Memory B cell (primary cell): ENCODE measurements at regions not wholly inside any gene's neighbourhood (a gene's known extent, or its start where the extent isn't known, plus 50 kb on each side); places are given as distances from the start of the nearest gene placed in this dataset.
"Not testable (repeated sequence)": the region's sequence is repeated elsewhere in the genome, so short reads cannot be mapped to it uniquely, and the experiment has no call there.

Experiments used
- ATAC-seq: fragments of 150-1000 bp; cut with Tn5 transposase; 2 replicates; pipeline ENCODE4 v1.10.0; 2021; ENCODE audit warnings: low read depth, mild to moderate bottlenecking, moderate library complexity
- DNase-seq, 2 donors: peaks; one replicate each; pipeline ENCODE4 v3.0.0; 2022; ENCODE audit warnings: low spot score in 2 of 2
- H3K27ac Mint-ChIP-seq: one replicate; pipeline ENCODE4 v1.8.0; 2022; ENCODE audit warnings: mild to moderate bottlenecking, moderate library complexity, mixed read lengths
- H3K27me3 Mint-ChIP-seq: one replicate; pipeline ENCODE4 v1.8.0; 2022; ENCODE audit warnings: mixed read lengths
- H3K36me3 Mint-ChIP-seq: one replicate; pipeline ENCODE4 v1.8.0; 2022; ENCODE audit warnings: mild to moderate bottlenecking, mixed read lengths
- H3K4me1 Mint-ChIP-seq: one replicate; pipeline ENCODE4 v1.8.0; 2022; ENCODE audit warnings: mixed read lengths
- H3K4me3 Mint-ChIP-seq: one replicate; pipeline ENCODE4 v1.8.0; 2022; ENCODE audit warnings: mild to moderate bottlenecking, moderate library complexity, mixed read lengths
- H3K9me3 Mint-ChIP-seq: one replicate; pipeline ENCODE4 v1.8.0; 2022; ENCODE audit warnings: mixed read lengths

GRCh38 chr15:19973718-19974117 is 567.9 kb downstream of the GOLGA6L6 start:
- DNase-seq: no peak
- Mint-ChIP-seq H3K4me1 (no peaks in the 10 kb centered on the region), H3K4me3 (no peak overlapping the region), H3K36me3 (no peaks in the 10 kb centered on the region), H3K9me3 (peaks cover 1% of the 10 kb centered on the region), H3K27me3 (no peaks in the 10 kb centered on the region), H3K27ac (no peak overlapping the region)
- ATAC-seq: no peak

- ATAC-seq, H3K27me3 Mint-ChIP-seq, H3K36me3 Mint-ChIP-seq, DNase-seq, H3K4me3 Mint-ChIP-seq, H3K4me1 Mint-ChIP-seq, H3K9me3 Mint-ChIP-seq, H3K27ac Mint-ChIP-seq: not testable (repeated sequence)
These were observed 569.0 kb downstream of the GOLGA6L6 start for GRCh38 chr15:19972582-19972981.

GRCh38 chr15:19965574-19965973 is 576.0 kb downstream of the GOLGA6L6 start:
- H3K27me3 Mint-ChIP-seq, H3K27ac Mint-ChIP-seq, H3K4me3 Mint-ChIP-seq, ATAC-seq, H3K4me1 Mint-ChIP-seq, H3K36me3 Mint-ChIP-seq, H3K9me3 Mint-ChIP-seq, DNase-seq: not testable (repeated sequence)

DNA sequence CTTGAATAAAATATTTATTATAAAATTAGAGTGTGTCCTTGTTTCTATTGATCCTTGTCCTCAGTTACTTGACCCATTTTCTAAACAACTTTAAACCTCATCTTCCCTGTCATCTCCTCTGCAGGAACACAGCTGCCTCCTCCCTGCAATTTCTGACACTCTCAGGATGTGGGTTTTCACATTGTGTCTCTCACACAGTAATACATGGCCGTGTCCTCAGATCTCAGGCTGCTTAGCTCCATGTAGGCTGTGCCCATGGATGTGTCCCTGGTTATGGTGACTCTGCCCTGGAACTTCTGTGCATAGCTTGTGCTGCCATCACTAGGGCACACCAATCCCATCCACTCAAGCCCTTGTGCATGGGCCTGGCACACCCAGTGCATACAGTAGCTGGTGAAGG is 577.1 kb downstream of the GOLGA6L6 start:
- H3K36me3 Mint-ChIP-seq, DNase-seq, H3K27me3 Mint-ChIP-seq, H3K27ac Mint-ChIP-seq, H3K4me3 Mint-ChIP-seq, H3K9me3 Mint-ChIP-seq, H3K4me1 Mint-ChIP-seq, ATAC-seq: not testable (repeated sequence)

- Mint-ChIP-seq H3K4me1 (no peaks in the 10 kb centered on the region), H3K9me3 (peaks cover 6% of the 10 kb centered on the region), H3K4me3 (no peak overlapping the region), H3K27me3 (no peaks in the 10 kb centered on the region), H3K27ac (no peak overlapping the region), H3K36me3 (no peaks in the 10 kb centered on the region)
- DNase-seq (no peak), ATAC-seq (no peak)
These were observed 585.3 kb downstream of the GOLGA6L6 start for GRCh38 chr15:19956124-19956796.

DNA sequence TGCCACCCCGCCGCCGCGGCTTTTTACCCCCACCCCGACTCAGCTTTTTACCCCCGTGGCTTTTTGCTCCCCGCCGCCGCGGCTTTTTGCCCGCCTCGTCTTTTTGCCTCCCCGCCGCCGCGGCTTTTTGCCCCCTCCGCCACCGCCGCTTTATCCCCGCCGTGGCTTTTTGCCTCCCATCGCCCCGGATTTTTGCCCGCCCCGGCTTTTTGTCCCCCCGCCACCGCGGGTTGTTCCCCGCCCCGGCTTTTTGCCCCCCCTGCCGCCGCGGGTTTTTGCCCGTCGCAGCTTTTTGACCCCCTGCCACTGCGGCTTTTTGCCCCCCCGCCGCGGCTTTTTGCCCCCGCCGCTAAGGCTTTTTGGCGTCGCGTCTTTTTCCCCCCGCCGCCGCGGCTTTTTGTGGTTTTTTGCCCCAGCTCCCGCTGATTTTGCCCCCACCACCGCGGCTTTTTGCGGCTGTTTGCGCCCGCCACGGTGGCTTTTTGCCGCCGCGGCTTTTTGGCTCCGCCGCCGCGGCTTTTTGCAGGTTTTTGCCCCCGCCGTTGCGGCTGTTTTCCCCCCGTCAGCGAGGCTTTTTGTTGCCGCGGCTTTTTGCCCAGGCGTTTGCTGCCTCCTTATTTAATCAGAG is 597.2 kb downstream of the GOLGA6L6 start:
- H3K9me3 Mint-ChIP-seq: peaks cover 6% of the 10 kb centered on the region
- H3K4me3 Mint-ChIP-seq: no peak overlapping the region
- H3K4me1 Mint-ChIP-seq: no peaks in the 10 kb centered on the region
- H3K27me3 Mint-ChIP-seq: no peaks in the 10 kb centered on the region
- ATAC-seq (no peak), DNase-seq (no peak)
- H3K27ac Mint-ChIP-seq: no peak overlapping the region
- no peaks in the 10 kb centered on the region for H3K36me3 Mint-ChIP-seq

DNA sequence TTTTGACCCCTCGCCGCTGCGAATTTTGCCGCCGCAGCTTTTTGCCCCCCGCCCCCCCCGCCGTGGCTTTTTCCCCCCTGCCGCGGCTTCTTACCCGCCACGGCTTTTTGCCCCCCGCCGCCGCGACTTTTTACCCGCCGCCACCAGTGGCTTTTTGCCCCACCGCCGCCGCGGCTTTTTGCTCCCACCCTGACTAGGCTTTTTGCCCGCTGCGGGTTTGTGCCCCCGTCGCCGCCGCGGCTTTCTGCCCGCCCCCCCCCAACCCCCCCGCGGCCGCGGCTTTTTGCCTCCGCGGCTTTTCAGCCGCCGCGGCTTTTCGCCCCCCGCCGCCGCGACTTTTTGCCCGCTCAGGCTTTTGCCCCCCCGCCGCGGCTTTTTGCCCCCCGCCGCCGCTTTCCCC is 598.1 kb downstream of the GOLGA6L6 start:
- H3K4me1 Mint-ChIP-seq: no peaks in the 10 kb centered on the region
- H3K4me3 Mint-ChIP-seq: no peak overlapping the region
- peaks cover 5% of the 10 kb centered on the region for H3K9me3 Mint-ChIP-seq
- ATAC-seq: no peak
- no peaks in the 10 kb centered on the region for H3K27me3 Mint-ChIP-seq
- DNase-seq: no peak
- no peak overlapping the region for H3K27ac Mint-ChIP-seq
- H3K36me3 Mint-ChIP-seq: no peaks in the 10 kb centered on the region

GRCh38 chr15:19903281-19903680 is 638.3 kb downstream of the GOLGA6L6 start:
- Mint-ChIP-seq H3K36me3 (peaks cover 13% of the 10 kb centered on the region), H3K9me3 (peaks cover 19% of the 10 kb centered on the region)
- H3K27me3 Mint-ChIP-seq, ATAC-seq, H3K4me1 Mint-ChIP-seq, H3K4me3 Mint-ChIP-seq, DNase-seq, H3K27ac Mint-ChIP-seq: not testable (repeated sequence)

- H3K9me3 Mint-ChIP-seq: peaks cover 18% of the 10 kb centered on the region
- H3K36me3 Mint-ChIP-seq: peaks cover 13% of the 10 kb centered on the region
- not testable (repeated sequence) for DNase-seq, H3K4me1 Mint-ChIP-seq, H3K27me3 Mint-ChIP-seq, ATAC-seq, H3K27ac Mint-ChIP-seq, H3K4me3 Mint-ChIP-seq
These were observed 639.2 kb downstream of the GOLGA6L6 start for GRCh38 chr15:19902388-19902787.

DNA sequence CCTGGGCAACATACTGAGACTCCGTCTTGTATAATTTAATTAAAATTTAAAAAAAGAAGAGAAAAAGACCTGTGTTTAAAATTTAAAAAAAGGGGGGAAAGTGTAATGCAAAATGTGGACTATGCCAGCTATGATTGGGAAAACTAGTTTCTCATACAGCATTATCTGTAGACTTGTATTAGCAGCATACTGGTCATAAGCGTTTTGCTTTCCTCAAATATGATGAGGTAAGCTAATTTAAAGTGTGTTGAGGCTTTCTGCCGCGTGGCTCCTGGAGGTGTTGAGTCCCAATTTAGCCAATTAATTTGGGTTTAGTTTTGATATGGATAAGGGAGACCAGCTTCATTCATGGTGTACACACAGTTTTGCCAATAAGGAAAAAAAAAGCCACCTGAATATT is 640.2 kb downstream of the GOLGA6L6 start:
- not testable (repeated sequence) for H3K4me3 Mint-ChIP-seq, H3K27me3 Mint-ChIP-seq, H3K4me1 Mint-ChIP-seq, DNase-seq, ATAC-seq, H3K27ac Mint-ChIP-seq
- peaks cover 18% of the 10 kb centered on the region for H3K9me3 Mint-ChIP-seq
- H3K36me3 Mint-ChIP-seq: peaks cover 13% of the 10 kb centered on the region

DNA sequence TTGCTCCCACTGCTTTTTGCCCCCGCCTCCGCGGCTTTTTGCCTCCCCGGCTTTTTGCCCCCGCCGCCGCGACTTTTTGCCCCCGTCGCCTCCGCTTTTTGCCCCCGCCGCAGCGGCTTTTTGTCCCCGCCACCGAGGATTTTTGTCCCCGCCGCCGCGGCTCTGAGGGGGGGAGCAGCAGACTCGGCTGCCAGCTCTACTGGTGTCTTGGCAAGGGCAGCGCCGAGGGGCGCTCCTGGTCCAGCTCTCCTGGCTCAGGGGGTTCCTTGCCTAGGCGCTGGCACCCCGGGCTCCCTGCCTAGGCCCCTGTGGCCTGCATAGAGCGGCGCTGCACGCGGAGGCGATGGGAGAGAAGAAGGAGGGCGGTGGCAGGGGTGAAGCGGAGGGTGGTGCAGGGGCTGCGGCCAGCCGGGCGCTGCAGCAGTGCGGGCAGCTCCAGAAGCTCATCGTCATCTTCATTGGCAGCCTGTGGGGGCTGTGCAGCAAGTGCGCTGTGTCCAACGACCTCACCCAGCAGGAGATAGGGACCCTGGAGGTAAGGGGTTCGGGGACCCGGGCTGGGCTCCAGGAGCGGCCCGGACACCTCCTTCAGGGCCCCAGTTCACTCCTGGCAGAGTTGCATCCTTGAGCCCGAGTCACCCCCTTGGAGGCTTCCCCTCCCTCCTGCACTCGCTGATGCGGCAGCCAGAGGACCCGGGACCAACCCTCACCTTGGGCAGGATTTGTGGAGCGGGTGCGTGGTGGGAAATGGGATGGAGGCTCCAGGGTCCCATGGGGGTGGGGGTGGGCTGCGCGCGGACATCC is 642.4 kb downstream of the GOLGA6L6 start:
- Mint-ChIP-seq H3K27me3 (no peaks in the 10 kb centered on the region), H3K27ac (no peak overlapping the region), H3K9me3 (peaks cover 22% of the 10 kb centered on the region), H3K36me3 (peaks cover 13% of the 10 kb centered on the region), H3K4me3 (no peak overlapping the region), H3K4me1 (peaks cover 3% of the 10 kb centered on the region)
- ATAC-seq (no peak), DNase-seq (no peak)

- not testable (repeated sequence) for DNase-seq, H3K27me3 Mint-ChIP-seq, H3K4me3 Mint-ChIP-seq, H3K9me3 Mint-ChIP-seq, H3K4me1 Mint-ChIP-seq, ATAC-seq, H3K27ac Mint-ChIP-seq, H3K36me3 Mint-ChIP-seq
These were observed 652.8 kb downstream of the GOLGA6L6 start for GRCh38 chr15:19888811-19889210.

DNA sequence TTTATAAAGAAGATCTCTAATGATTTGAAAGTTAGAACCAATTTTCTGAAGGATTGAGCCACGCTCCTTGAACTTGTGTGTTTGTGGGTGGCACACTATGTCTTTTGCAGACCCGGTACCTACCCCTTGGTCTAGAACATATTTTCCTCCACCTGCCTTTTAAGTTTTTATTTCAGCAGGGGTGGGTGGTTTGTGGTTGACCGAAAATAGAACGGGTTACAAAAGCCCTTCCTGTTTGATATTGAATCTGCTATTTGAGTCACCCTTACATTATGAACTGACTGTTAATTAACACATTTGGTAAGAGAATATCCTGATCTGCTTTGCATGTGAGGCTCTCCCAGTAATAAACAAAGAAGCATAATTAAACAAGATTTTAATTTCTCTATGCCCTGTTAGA is 697.5 kb downstream of the GOLGA6L6 start:
- not testable (repeated sequence) for ATAC-seq, H3K4me1 Mint-ChIP-seq, H3K27me3 Mint-ChIP-seq, H3K27ac Mint-ChIP-seq, H3K4me3 Mint-ChIP-seq, H3K36me3 Mint-ChIP-seq, DNase-seq, H3K9me3 Mint-ChIP-seq
